BE2C (cell line): ENCODE measurements at regions not wholly inside any gene's neighbourhood (a gene's known extent, or its start where the extent isn't known, plus 50 kb on each side); places are given as distances from the start of the nearest gene placed in this dataset.

ENCODE experiments used
- DNase-seq: peaks from one replicate; pipeline ENCODE4 v3.0.0-alpha.2; 2020
- H3K27me3 ChIP-seq: fragments of 250-450 bp; sonication (Bioruptor Pico); 2 replicates; pipeline ENCODE4 v1.5.1; 2020; ENCODE audit warnings: mild to moderate bottlenecking
- H3K36me3 ChIP-seq: fragments of 250-450 bp; sonication (Bioruptor Pico); 2 replicates; pipeline ENCODE4 v1.5.1; 2020; ENCODE audit warnings: mild to moderate bottlenecking
- H3K4me1 ChIP-seq: fragments of 250-450 bp; sonication (Bioruptor Pico); 2 replicates; pipeline ENCODE4 v1.5.1; 2020
- H3K4me3 ChIP-seq: 2 replicates; pipeline ENCODE4 v1.5.1; 2011; ENCODE audit warnings: low read depth, low read length
- H3K9me3 ChIP-seq: fragments of 250-450 bp; sonication (Bioruptor Pico); 2 replicates; pipeline ENCODE4 v1.5.1; 2020
- CTCF ChIP-seq: IDR thresholded peaks from 2 replicates; pipeline ENCODE4 v1.5.1; 2012; ENCODE audit warnings: mild to moderate bottlenecking, low read depth, low read length

GRCh38 chr4:175341203-175341755 lies 423.1 kb downstream of the ADAM29 start:
- no peak for DNase-seq
- H3K4me3 ChIP-seq = no peak overlapping the region
- H3K9me3 ChIP-seq = no peaks in the 10 kb centered on the region; the same call in 1 of the 2 replicates
- TF ChIP-seq CTCF = no peak
- no peaks in the 10 kb centered on the region for H3K4me1 ChIP-seq
- H3K36me3 ChIP-seq = no peaks in the 10 kb centered on the region
- no peaks in the 10 kb centered on the region for H3K27me3 ChIP-seq

- H3K36me3 ChIP-seq = no peaks in the 10 kb centered on the region
- no peak for TF ChIP-seq CTCF
- no peak overlapping the region for H3K4me3 ChIP-seq
- H3K4me1 ChIP-seq = no peaks in the 10 kb centered on the region
- DNase-seq = no peak
- no peaks in the 10 kb centered on the region for H3K27me3 ChIP-seq
- no peaks in the 10 kb centered on the region for H3K9me3 ChIP-seq
Measured at GRCh38 chr4:175346376-175346775, 428.2 kb downstream of the ADAM29 start.

- H3K27me3 ChIP-seq = no peaks in the 10 kb centered on the region
- no peaks in the 10 kb centered on the region for H3K4me1 ChIP-seq
- H3K9me3 ChIP-seq = no peaks in the 10 kb centered on the region
- no peak for TF ChIP-seq CTCF
- no peak for DNase-seq
- H3K4me3 ChIP-seq = no peak overlapping the region
- no peaks in the 10 kb centered on the region for H3K36me3 ChIP-seq
Measured at GRCh38 chr4:175350246-175350645, 432.1 kb downstream of the ADAM29 start.

- no peaks in the 10 kb centered on the region for H3K4me1 ChIP-seq
- H3K4me3 ChIP-seq = no peak overlapping the region
- H3K27me3 ChIP-seq = no peaks in the 10 kb centered on the region
- H3K9me3 ChIP-seq = no peaks in the 10 kb centered on the region
- no peaks in the 10 kb centered on the region for H3K36me3 ChIP-seq
- no peak for DNase-seq
- TF ChIP-seq CTCF = no peak
Measured at GRCh38 chr4:175351473-175351872, 433.3 kb downstream of the ADAM29 start.

GRCh38 chr4:175369087-175369486 lies 443.0 kb downstream of the GPM6A start:
- Histone ChIP-seq H3K27me3 (no peaks in the 10 kb centered on the region), H3K36me3 (no peaks in the 10 kb centered on the region), H3K4me1 (no peaks in the 10 kb centered on the region), H3K9me3 (no peaks in the 10 kb centered on the region), H3K4me3 (no peak overlapping the region)
- DNase-seq = no peak
- no peak for TF ChIP-seq CTCF

GRCh38 chr4:175371091-175371490 lies 441.0 kb downstream of the GPM6A start:
- H3K4me1 ChIP-seq = no peaks in the 10 kb centered on the region
- no peaks in the 10 kb centered on the region for H3K27me3 ChIP-seq
- TF ChIP-seq CTCF = no peak
- H3K36me3 ChIP-seq = no peaks in the 10 kb centered on the region
- no peak overlapping the region for H3K4me3 ChIP-seq
- DNase-seq = no peak
- H3K9me3 ChIP-seq = no peaks in the 10 kb centered on the region
